HEK293 (cell line): ENCODE measurements at regions not wholly inside any gene's neighbourhood (a gene's known extent, or its start where the extent isn't known, plus 50 kb on each side); places are given as distances from the start of the nearest gene placed in this dataset.

Experiments
- FEZF1 ChIP-seq: fragments of 450-650 bp; formaldehyde crosslinking; IDR thresholded peaks from 2 replicates; pipeline ENCODE4 v1.5.1; 2016; ENCODE audit warnings: missing biosample characterization, missing genetic modification characterization
- MYNN ChIP-seq: fragments of 450-650 bp; formaldehyde crosslinking; IDR thresholded peaks from 2 replicates; pipeline ENCODE4 v1.5.1; 2016; ENCODE audit warnings: missing biosample characterization, missing genetic modification characterization, borderline replicate concordance
- RBAK ChIP-seq: fragments of 450-650 bp; formaldehyde crosslinking; IDR thresholded peaks from 2 replicates; pipeline ENCODE4 v1.5.1; 2016; ENCODE audit warnings: missing biosample characterization, missing genetic modification characterization
- YY1 ChIP-seq: fragments of 450-650 bp; formaldehyde crosslinking; IDR thresholded peaks from 2 replicates; pipeline ENCODE4 v1.5.1; 2018; ENCODE audit warnings: missing biosample characterization, missing genetic modification characterization
- ZNF140 ChIP-seq: fragments of 450-650 bp; formaldehyde crosslinking; IDR thresholded peaks from 2 replicates; pipeline ENCODE4 v1.5.1; 2016; ENCODE audit warnings: missing biosample characterization, missing genetic modification characterization
- ZNF202 ChIP-seq: fragments of 450-650 bp; formaldehyde crosslinking; IDR thresholded peaks from 2 replicates; pipeline ENCODE4 v1.5.1; 2016; ENCODE audit warnings: missing biosample characterization, missing genetic modification characterization, borderline replicate concordance
- ZNF24 ChIP-seq: fragments of 450-650 bp; formaldehyde crosslinking; IDR thresholded peaks from 2 replicates; pipeline ENCODE4 v1.5.1; 2016; ENCODE audit warnings: missing biosample characterization, missing genetic modification characterization
- ZNF302 ChIP-seq: fragments of 450-650 bp; formaldehyde crosslinking; IDR thresholded peaks from 2 replicates; pipeline ENCODE4 v1.5.1; 2016; ENCODE audit warnings: missing biosample characterization, missing genetic modification characterization, low read depth
- ZNF324 ChIP-seq: fragments of 450-650 bp; formaldehyde crosslinking; IDR thresholded peaks from 2 replicates; pipeline ENCODE4 v1.5.1; 2016; ENCODE audit warnings: missing biosample characterization, missing genetic modification characterization
- ZNF549 ChIP-seq: fragments of 450-650 bp; IDR thresholded peaks from 2 replicates; pipeline ENCODE4 v1.5.1; 2018; ENCODE audit warnings: missing biosample characterization, missing genetic modification characterization, mild to moderate bottlenecking, inconsistent platforms, moderate library complexity
- ZNF639 ChIP-seq: fragments of 450-650 bp; formaldehyde crosslinking; IDR thresholded peaks from 2 replicates; pipeline ENCODE4 v1.5.1; 2016; ENCODE audit warnings: missing biosample characterization, missing genetic modification characterization
- ZSCAN23 ChIP-seq: fragments of 450-650 bp; formaldehyde crosslinking; IDR thresholded peaks from 2 replicates; pipeline ENCODE4 v1.5.1; 2016; ENCODE audit warnings: missing biosample characterization, missing genetic modification characterization
- TF ChIP-seq, protein P1 (sequence below): fragments of 450-650 bp; formaldehyde crosslinking; IDR thresholded peaks from 2 replicates; pipeline ENCODE4 v1.5.1; 2016; ENCODE audit warnings: missing biosample characterization, missing genetic modification characterization
- TF ChIP-seq, protein P2 (sequence below): fragments of 450-650 bp; IDR thresholded peaks from 2 replicates; pipeline ENCODE4 v1.5.1; 2018; ENCODE audit warnings: missing biosample characterization, missing genetic modification characterization

DNA sequence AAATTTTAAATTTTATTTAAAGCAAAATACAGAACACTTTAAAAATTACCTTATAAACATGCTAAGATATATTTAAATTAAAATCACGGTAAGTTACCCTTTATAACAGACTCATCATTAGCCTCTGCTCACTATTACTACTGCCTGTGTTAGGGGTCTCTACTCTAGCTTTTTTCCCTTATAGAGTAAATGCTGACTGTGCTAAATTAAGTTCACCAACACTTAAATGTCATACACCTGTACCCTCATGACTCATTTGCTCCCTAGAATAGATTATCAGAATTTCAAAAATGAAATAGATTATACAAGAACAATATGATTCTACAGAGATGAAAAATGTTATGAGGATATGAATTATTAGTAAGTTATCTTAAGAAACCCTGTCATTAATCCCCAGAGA is 131.1 kb upstream of the INPP4B start:
- TF ChIP-seq ZNF140 (tag by site-specific recombination) (no peak), ZNF549 (tag by site-specific recombination) (no peak), ZNF639 (no peak), RBAK (tag by site-specific recombination) (no peak), ZNF302 (tag by site-specific recombination) (no peak), ZNF24 (tag by site-specific recombination) (no peak), MYNN (tag by site-specific recombination) (no peak), ZNF324 (tag by site-specific recombination) (no peak), FEZF1 (tag by site-specific recombination) (no peak), ZNF202 (tag by site-specific recombination) (no peak), ZSCAN23 (no peak), YY1 (no peak)
- TF ChIP-seq, protein P1, sequence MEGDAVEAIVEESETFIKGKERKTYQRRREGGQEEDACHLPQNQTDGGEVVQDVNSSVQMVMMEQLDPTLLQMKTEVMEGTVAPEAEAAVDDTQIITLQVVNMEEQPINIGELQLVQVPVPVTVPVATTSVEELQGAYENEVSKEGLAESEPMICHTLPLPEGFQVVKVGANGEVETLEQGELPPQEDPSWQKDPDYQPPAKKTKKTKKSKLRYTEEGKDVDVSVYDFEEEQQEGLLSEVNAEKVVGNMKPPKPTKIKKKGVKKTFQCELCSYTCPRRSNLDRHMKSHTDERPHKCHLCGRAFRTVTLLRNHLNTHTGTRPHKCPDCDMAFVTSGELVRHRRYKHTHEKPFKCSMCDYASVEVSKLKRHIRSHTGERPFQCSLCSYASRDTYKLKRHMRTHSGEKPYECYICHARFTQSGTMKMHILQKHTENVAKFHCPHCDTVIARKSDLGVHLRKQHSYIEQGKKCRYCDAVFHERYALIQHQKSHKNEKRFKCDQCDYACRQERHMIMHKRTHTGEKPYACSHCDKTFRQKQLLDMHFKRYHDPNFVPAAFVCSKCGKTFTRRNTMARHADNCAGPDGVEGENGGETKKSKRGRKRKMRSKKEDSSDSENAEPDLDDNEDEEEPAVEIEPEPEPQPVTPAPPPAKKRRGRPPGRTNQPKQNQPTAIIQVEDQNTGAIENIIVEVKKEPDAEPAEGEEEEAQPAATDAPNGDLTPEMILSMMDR, result no peak
- TF ChIP-seq, protein P2, sequence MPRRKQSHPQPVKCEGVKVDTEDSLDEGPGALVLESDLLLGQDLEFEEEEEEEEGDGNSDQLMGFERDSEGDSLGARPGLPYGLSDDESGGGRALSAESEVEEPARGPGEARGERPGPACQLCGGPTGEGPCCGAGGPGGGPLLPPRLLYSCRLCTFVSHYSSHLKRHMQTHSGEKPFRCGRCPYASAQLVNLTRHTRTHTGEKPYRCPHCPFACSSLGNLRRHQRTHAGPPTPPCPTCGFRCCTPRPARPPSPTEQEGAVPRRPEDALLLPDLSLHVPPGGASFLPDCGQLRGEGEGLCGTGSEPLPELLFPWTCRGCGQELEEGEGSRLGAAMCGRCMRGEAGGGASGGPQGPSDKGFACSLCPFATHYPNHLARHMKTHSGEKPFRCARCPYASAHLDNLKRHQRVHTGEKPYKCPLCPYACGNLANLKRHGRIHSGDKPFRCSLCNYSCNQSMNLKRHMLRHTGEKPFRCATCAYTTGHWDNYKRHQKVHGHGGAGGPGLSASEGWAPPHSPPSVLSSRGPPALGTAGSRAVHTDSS (tag by site-specific recombination), result no peak
